Breast epithelium (tissue), 4 donors: ENCODE measurements at regions not wholly inside any gene's neighbourhood (a gene's known extent, or its start where the extent isn't known, plus 50 kb on each side); places are given as distances from the start of the nearest gene placed in this dataset.

Experiments used
- DNase-seq, 2 donors: peaks; one replicate each; pipeline ENCODE4 v3.0.0-alpha.2; 2019; ENCODE audit warnings: low spot score in 2 of 2
- H3K27ac ChIP-seq, 2 donors: fragments of 200-600 bp; sonication (generic) in 1 of 2; one replicate each; pipeline ENCODE4 v1.5.1; 2016 to 2019; ENCODE audit warnings: mild to moderate bottlenecking in 1 of 2
- H3K27me3 ChIP-seq, 2 donors: fragments of 200-600 bp; sonication (generic) in 1 of 2; one replicate each; pipeline versions ENCODE4 v1.5.1 to v1.6.0; 2017 to 2019; ENCODE audit warnings: control low read depth in 1 of 2, mild to moderate bottlenecking in 1 of 2
- H3K36me3 ChIP-seq: fragments of 200-600 bp; one replicate; pipeline ENCODE4 v1.5.1; 2019
- H3K4me1 ChIP-seq, 2 donors: fragments of 200-600 bp; sonication (generic); one replicate each; pipeline ENCODE4 v1.5.1; 2016 to 2019; ENCODE audit warnings: control low read depth in 1 of 2
- H3K4me3 ChIP-seq, 3 donors: fragments of 200-600 bp; sonication (generic); 1 replicate in 2 of 3; 2 replicates in 1 of 3; pipeline ENCODE4 v1.5.1; 2016 to 2019; ENCODE audit warnings: mild to moderate bottlenecking in 3 of 3, moderate library complexity in 2 of 3
- H3K9me3 ChIP-seq, 2 donors: fragments of 200-600 bp; sonication (generic) in 1 of 2; one replicate each; pipeline ENCODE4 v1.5.1; 2016 to 2019; ENCODE audit warnings: control low read depth in 1 of 2
- POLR2A ChIP-seq: fragments of 450-650 bp; IDR thresholded peaks from one replicate; pipeline ENCODE4 v1.6.1; 2016; ENCODE audit warnings: antibody characterized with exemption, mild to moderate bottlenecking, moderate library complexity
- POLR2AphosphoS5 ChIP-seq, 3 donors: sonication (generic); formaldehyde crosslinking; IDR thresholded peaks; one replicate each; pipeline ENCODE4 v1.6.1; 2017; ENCODE audit warnings: antibody characterized with exemption in 3 of 3
- intact Hi-C: fragments of 100-400 bp; cut with DNase I; formaldehyde crosslinking; loops from one replicate; pipeline ENCODE4 v1.15.1; 2023; ENCODE audit warnings: low total_unique reads
- TF ChIP-seq, protein P1 (sequence below), 3 donors: fragments of 450-650 bp; IDR thresholded peaks; one replicate each; pipeline ENCODE4 v1.5.1; 2016 to 2017; ENCODE audit warnings: antibody characterized with exemption in 3 of 3, mild to moderate bottlenecking in 3 of 3, moderate library complexity in 3 of 3

DNA sequence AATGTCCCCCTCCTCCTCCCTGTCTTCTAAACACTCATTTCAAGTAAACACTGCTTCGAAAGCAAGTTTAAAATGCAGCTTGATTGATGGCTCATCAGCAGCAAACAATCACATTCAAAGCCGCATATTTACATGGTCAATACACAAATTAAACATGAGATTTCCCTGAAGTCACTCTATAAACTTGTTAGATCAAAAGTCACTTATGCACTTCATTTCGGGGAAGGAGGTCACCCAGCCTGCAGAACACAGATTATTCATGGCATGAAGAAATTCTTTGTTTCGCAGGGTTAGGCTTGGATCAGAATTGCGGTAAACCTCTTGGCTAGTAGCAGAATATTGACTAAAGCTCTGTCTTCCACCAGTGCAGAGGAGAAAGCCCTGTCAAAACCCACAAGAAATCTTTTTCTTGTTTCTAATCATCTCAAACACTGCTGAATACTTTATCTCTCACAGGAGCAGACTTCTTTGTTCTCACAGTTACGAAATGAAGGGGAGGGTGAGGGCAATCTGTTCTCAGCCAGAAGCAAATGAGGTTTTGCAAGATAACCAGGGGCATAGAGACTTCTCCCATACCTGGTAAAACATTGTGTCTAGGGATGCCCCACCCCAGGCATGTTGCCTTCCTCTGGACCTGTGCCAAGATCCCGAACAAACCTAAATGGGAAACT is 133.3 kb upstream of the CHL1 start:
- TF ChIP-seq POLR2A = no peak
- TF ChIP-seq, protein P1, sequence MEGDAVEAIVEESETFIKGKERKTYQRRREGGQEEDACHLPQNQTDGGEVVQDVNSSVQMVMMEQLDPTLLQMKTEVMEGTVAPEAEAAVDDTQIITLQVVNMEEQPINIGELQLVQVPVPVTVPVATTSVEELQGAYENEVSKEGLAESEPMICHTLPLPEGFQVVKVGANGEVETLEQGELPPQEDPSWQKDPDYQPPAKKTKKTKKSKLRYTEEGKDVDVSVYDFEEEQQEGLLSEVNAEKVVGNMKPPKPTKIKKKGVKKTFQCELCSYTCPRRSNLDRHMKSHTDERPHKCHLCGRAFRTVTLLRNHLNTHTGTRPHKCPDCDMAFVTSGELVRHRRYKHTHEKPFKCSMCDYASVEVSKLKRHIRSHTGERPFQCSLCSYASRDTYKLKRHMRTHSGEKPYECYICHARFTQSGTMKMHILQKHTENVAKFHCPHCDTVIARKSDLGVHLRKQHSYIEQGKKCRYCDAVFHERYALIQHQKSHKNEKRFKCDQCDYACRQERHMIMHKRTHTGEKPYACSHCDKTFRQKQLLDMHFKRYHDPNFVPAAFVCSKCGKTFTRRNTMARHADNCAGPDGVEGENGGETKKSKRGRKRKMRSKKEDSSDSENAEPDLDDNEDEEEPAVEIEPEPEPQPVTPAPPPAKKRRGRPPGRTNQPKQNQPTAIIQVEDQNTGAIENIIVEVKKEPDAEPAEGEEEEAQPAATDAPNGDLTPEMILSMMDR (IDR thresholded peaks at IDR 0.05) = no peak
- DNase-seq = peak in 1 of 2 donors; percentile 20
- intact Hi-C loops = no loop called here

DNA sequence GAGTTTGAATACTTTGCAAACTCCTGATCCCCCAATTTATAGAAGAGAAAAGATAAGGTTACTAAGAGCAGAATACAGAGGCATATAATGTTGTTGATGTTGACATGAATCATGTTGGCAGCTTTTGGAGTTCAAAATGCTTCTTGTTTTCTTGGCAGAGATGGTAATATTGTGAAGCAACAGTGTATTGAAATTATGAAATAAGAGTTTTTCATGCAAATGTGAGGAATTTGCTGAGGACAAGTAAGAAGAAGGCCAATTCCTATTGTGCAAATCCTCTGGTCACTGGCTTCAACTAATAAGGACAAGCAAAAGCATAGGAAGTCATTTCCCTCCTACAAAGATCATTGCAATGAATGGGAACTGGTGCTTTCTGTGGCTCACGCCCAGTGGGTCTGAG is 126.9 kb upstream of the CHL1 start:
- Histone ChIP-seq H3K9me3 (no peaks in the 10 kb centered on the region), H3K36me3 (no peaks in the 10 kb centered on the region), H3K4me3 (no peak overlapping the region), H3K4me1 (no peaks in the 10 kb centered on the region), H3K27ac (peak overlapping the region in 1 of 2 donors; percentile 71), H3K27me3 (no peaks in the 10 kb centered on the region)
- TF ChIP-seq POLR2A (no peak), POLR2AphosphoS5 (IDR thresholded peaks at IDR 0.05) (peak in 2 of 3 donors; percentile 32 to 72)
- TF ChIP-seq, protein P1 (IDR thresholded peaks at IDR 0.05) = no peak
- DNase-seq = no peak
- intact Hi-C loops = no loop called here

More for the DNA sequence above, 133.3 kb upstream of the CHL1 start:
- H3K27ac ChIP-seq = peak overlapping the region in 1 of 2 donors; percentile 68
- no peaks in the 10 kb centered on the region for H3K9me3 ChIP-seq
- H3K4me3 ChIP-seq = peak overlapping the region in 1 of 3 donors; percentile 6
- H3K36me3 ChIP-seq = no peaks in the 10 kb centered on the region
- H3K27me3 ChIP-seq = no peaks in the 10 kb centered on the region
- H3K4me1 ChIP-seq = peaks cover 0 to 5% of the 10 kb centered on the region in 2 donors

DNA sequence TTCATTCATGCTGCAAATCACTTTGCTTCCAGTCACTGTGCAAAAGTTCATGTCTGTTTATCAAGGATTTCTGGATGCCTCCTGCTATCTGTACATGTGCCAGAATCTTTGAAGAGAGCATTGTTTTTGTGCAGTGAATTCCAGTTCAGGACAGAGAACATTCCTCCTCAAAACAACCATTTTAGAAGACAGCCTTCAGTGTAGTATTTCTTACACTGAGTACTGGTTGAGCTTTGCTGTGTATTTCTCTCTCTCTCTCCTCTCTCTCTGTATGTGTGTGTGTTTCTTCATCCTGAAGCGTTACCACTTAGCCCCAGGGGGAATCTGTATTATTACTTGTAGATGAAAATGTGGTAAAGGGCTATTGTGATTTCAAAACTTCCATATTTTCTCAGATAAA is 123.8 kb upstream of the CHL1 start:
- Histone ChIP-seq H3K4me3 (no peak overlapping the region), H3K4me1 (no peaks in the 10 kb centered on the region), H3K9me3 (no peaks in the 10 kb centered on the region), H3K27me3 (no peaks in the 10 kb centered on the region), H3K27ac (peak overlapping the region; percentile 79 to 85), H3K36me3 (no peaks in the 10 kb centered on the region)
- no peak for DNase-seq
- intact Hi-C loops = no loop called here
- TF ChIP-seq, protein P1 (IDR thresholded peaks at IDR 0.05) = no peak
- TF ChIP-seq POLR2AphosphoS5 (IDR thresholded peaks at IDR 0.05) = peak in 1 of 3 donors; percentile 63
- no peak for TF ChIP-seq POLR2A

DNA sequence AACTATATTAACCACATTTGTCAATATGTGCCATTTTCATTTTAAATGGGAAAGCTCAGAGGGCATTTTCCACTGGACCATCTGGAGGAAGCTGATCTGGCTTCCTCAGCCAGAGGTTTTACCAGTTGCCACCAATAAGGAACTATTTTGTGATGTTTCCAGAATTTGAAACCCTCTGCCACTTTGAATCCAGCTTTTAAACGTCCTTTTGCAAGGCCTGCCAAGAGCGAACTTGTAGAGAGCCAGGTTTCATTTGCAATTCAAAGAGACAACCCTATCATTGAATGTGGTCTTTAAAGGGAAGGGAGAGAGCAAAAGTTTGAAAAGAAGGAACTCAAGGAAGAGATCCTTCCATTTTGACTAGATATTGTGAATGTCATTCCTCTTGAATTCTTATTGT is 123.3 kb upstream of the CHL1 start:
- Histone ChIP-seq H3K36me3 (no peaks in the 10 kb centered on the region), H3K9me3 (no peaks in the 10 kb centered on the region), H3K27me3 (no peaks in the 10 kb centered on the region), H3K4me3 (no peak overlapping the region), H3K4me1 (no peaks in the 10 kb centered on the region), H3K27ac (peak overlapping the region; percentile 79 to 85)
- intact Hi-C loops = no loop called here
- no peak for DNase-seq
- TF ChIP-seq POLR2AphosphoS5 (IDR thresholded peaks at IDR 0.05) (no peak), POLR2A (no peak)
- TF ChIP-seq, protein P1 (IDR thresholded peaks at IDR 0.05) = no peak

DNA sequence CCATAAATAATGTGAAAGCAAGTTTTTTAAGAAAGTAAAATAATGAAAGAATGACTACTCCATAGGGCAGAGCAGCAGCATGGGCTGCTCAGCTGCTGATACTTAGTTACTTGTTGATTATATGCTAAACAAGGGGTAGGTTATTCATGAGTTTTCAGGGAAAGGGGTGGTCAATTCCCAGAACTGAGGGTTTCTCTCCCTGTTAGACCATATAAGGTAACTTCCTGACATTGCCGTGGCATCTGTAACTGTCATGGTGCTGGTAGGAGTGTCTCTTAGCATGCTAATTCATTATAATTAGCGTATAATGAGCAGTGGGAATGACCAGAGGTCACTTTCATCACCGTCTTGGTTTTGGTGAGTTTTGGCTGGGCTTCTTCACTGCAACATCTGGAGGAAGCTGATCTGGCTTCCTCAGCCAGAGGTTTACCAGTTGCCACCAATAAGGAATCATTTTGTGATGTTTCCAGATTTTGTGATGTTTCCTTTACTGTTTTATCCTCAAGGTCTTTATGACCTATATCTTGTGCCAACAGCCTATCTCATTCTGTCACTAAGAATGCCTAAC is 121.8 kb upstream of the CHL1 start:
- Histone ChIP-seq H3K27ac (peak overlapping the region in 1 of 2 donors; percentile 85), H3K4me1 (no peaks in the 10 kb centered on the region), H3K4me3 (no peak overlapping the region), H3K9me3 (no peaks in the 10 kb centered on the region), H3K36me3 (no peaks in the 10 kb centered on the region), H3K27me3 (no peaks in the 10 kb centered on the region)
- TF ChIP-seq POLR2A (no peak), POLR2AphosphoS5 (IDR thresholded peaks at IDR 0.05) (no peak)
- TF ChIP-seq, protein P1 (IDR thresholded peaks at IDR 0.05) = no peak
- intact Hi-C loops = no loop called here
- no peak for DNase-seq
